H1 (cell line): ENCODE measurements at regions not wholly inside any gene's neighbourhood (a gene's known extent, or its start where the extent isn't known, plus 50 kb on each side); places are given as distances from the start of the nearest gene placed in this dataset.

Experiments used
- CTCF ChIA-PET: fragments of 300-600 bp; sonication (Branson Sonifier 250); formaldehyde crosslinking; loops from one replicate; lab custom pipeline; 2021; ENCODE audit not compliant: partially characterized antibody; lab: Charles Lee
- POLR2A ChIA-PET: fragments of 300-600 bp; sonication (Branson Sonifier 250); formaldehyde crosslinking; loops from one replicate; lab custom pipeline; 2021; ENCODE audit warnings: inconsistent platforms; ENCODE audit not compliant: partially characterized antibody; lab: Charles Lee
- DNase-seq, 2 experiments: peaks; one replicate each; pipeline versions ENCODE4 v3.0.0 to v3.0.0-alpha.2; 2010 to 2022; ENCODE audit warnings: low spot score in 2 of 2, low read depth in 1 of 2, mixed read lengths in 1 of 2
- FAIRE-seq: peaks from 2 replicates; lab custom pipeline; 2011; peaks lifted over from hg19 to GRCh38; lab: Jason Lieb, UNC
- H2AFZ ChIP-seq: 2 replicates; pipeline ENCODE4 v1.8.1; 2012; ENCODE audit warnings: low read length, inconsistent platforms
- H2AK5ac ChIP-seq: 2 replicates; pipeline ENCODE4 v1.6.1; 2013; ENCODE audit warnings: low read depth, low read length
- H2BK120ac ChIP-seq: replicated peaks from 2 replicates; pipeline ENCODE3; 2013; ENCODE audit warnings: low read depth, low read length, inconsistent platforms
- H2BK12ac ChIP-seq: 2 replicates; pipeline ENCODE4 v1.6.1; 2013; ENCODE audit warnings: low read depth, low read length
- H2BK15ac ChIP-seq: 2 replicates; pipeline ENCODE4 v1.6.1; 2013; ENCODE audit warnings: low read length
- H2BK20ac ChIP-seq: 2 replicates; pipeline ENCODE4 v1.6.1; 2013; ENCODE audit warnings: low read length
- H2BK5ac ChIP-seq: 2 replicates; pipeline ENCODE4 v1.6.1; 2013; ENCODE audit warnings: low read depth, low read length
- H3K14ac ChIP-seq: 2 replicates; pipeline ENCODE4 v1.6.1; 2013; ENCODE audit warnings: inconsistent platforms; ENCODE audit not compliant: insufficient read length
- H3K18ac ChIP-seq: 2 replicates; pipeline ENCODE4 v1.6.1; 2013; ENCODE audit warnings: low read length; ENCODE audit errors: extremely low read depth
- H3K23ac ChIP-seq: 2 replicates; pipeline ENCODE4 v1.6.1; 2013; ENCODE audit warnings: inconsistent platforms; ENCODE audit not compliant: insufficient read length
- H3K23me2 ChIP-seq: 2 replicates; pipeline ENCODE4 v1.6.1; 2013; ENCODE audit warnings: low read depth, low read length
- H3K27ac ChIP-seq: 2 replicates; pipeline ENCODE4 v1.6.1; 2011; ENCODE audit warnings: low read depth, low read length, inconsistent platforms
- H3K27me3 ChIP-seq, 4 experiments: replicated peaks in 1 of 4; 1 replicate in 1 of 4; 2 replicates in 3 of 4; pipeline versions ENCODE4 v1.6.1 to v1.8.1; 2011 to 2013; ENCODE audit warnings: low read length in 3 of 4, mild to moderate bottlenecking in 3 of 4, inconsistent platforms in 2 of 4, mixed read lengths in 2 of 4, moderate library complexity in 1 of 4; ENCODE audit not compliant: control insufficient read depth in 3 of 4, insufficient read depth in 3 of 4; ENCODE audit errors: extremely low read depth in 1 of 4
- H3K36me3 ChIP-seq, 4 experiments: 2 replicates each; pipeline versions ENCODE4 v1.6.1 to v1.8.1; 2011 to 2013; ENCODE audit warnings: mild to moderate bottlenecking in 4 of 4, low read length in 3 of 4, moderate library complexity in 2 of 4, control low read depth in 1 of 4, inconsistent platforms in 1 of 4; ENCODE audit not compliant: insufficient read depth in 4 of 4, control insufficient read depth in 2 of 4
- H3K4ac ChIP-seq: replicated peaks from 2 replicates; pipeline ENCODE3; 2013; ENCODE audit warnings: low read length, low read depth, mixed read lengths, inconsistent platforms; ENCODE audit not compliant: insufficient read length
- H3K4me1 ChIP-seq, 4 experiments: replicated peaks in 1 of 4; 1 replicate in 1 of 4; 2 replicates in 3 of 4; pipeline versions ENCODE4 v1.6.1 to v1.8.1; 2011 to 2013; ENCODE audit warnings: low read length in 3 of 4, inconsistent platforms in 2 of 4, mixed read lengths in 1 of 4; ENCODE audit not compliant: insufficient read depth in 4 of 4, control insufficient read depth in 3 of 4
- H3K4me2 ChIP-seq, 2 experiments: 2 replicates each; pipeline versions ENCODE4 v1.6.1 to v1.8.1; 2011 to 2013; ENCODE audit warnings: low read depth in 2 of 2, low read length in 2 of 2, control low read depth in 1 of 2, inconsistent platforms in 1 of 2, mild to moderate bottlenecking in 1 of 2; ENCODE audit not compliant: insufficient read depth in 1 of 2
- H3K4me3 ChIP-seq, 4 experiments: fragments of 200-600, 300-600 bp in 1 of 4; sonication (generic), shearing (Covaris generic), sonication (Bioruptor Twin) in 1 of 4; 2 replicates each; pipeline versions ENCODE4 v1.5.1 to v1.8.1; 2011 to 2016; ENCODE audit warnings: low read length in 4 of 4, low read depth in 3 of 4, control low read depth in 2 of 4, inconsistent platforms in 2 of 4, mild to moderate bottlenecking in 2 of 4, mixed read lengths in 1 of 4, moderate library complexity in 1 of 4; ENCODE audit not compliant: insufficient read depth in 2 of 4; ENCODE audit errors: extremely low read depth in 1 of 4
- H3K56ac ChIP-seq: replicated peaks from 2 replicates; pipeline ENCODE3; 2013; ENCODE audit warnings: low read depth, mild to moderate bottlenecking, mixed read lengths, low read length, inconsistent platforms; ENCODE audit not compliant: insufficient read length
- H3K79me1 ChIP-seq: 2 replicates; pipeline ENCODE4 v1.6.1; 2013; ENCODE audit warnings: low read depth, low read length, control low read depth
- H3K79me2 ChIP-seq, 2 experiments: 2 replicates each; pipeline versions ENCODE4 v1.6.1 to v1.8.1; 2012 to 2013; ENCODE audit warnings: low read length in 2 of 2, mild to moderate bottlenecking in 2 of 2, inconsistent platforms in 1 of 2; ENCODE audit not compliant: insufficient read depth in 2 of 2, control insufficient read depth in 1 of 2
- H3K9ac ChIP-seq, 4 experiments: replicated peaks in 1 of 4; 1 replicate in 1 of 4; 2 replicates in 3 of 4; pipeline versions ENCODE4 v1.6.1 to v1.8.1; 2011 to 2013; ENCODE audit warnings: low read depth in 3 of 4, low read length in 3 of 4, control low read depth in 2 of 4, mild to moderate bottlenecking in 2 of 4, moderate library complexity in 2 of 4, inconsistent platforms in 1 of 4; ENCODE audit errors: extremely low read depth in 1 of 4
- H3K9me3 ChIP-seq, 2 experiments: 2 replicates each; pipeline versions ENCODE4 v1.6.1 to v1.8.1; 2012 to 2013; ENCODE audit warnings: mild to moderate bottlenecking in 2 of 2, moderate library complexity in 2 of 2, control low read depth in 1 of 2, inconsistent platforms in 1 of 2, low read depth in 1 of 2, low read length in 1 of 2, mixed read lengths in 1 of 2; ENCODE audit not compliant: insufficient read depth in 2 of 2
- H4K20me1 ChIP-seq, 2 experiments: replicated peaks in 1 of 2; 2 replicates each; pipeline versions ENCODE3 to v1.8.1; 2011 to 2013; ENCODE audit warnings: inconsistent platforms in 2 of 2, low read length in 2 of 2, mild to moderate bottlenecking in 1 of 2; ENCODE audit not compliant: insufficient read depth in 2 of 2, control insufficient read depth in 1 of 2
- H4K5ac ChIP-seq: 2 replicates; pipeline ENCODE4 v1.6.1; 2013; ENCODE audit warnings: low read length, low read depth, mixed read lengths, inconsistent platforms; ENCODE audit not compliant: insufficient read length
- H4K8ac ChIP-seq: 2 replicates; pipeline ENCODE4 v1.8.0; 2013; ENCODE audit warnings: mild to moderate bottlenecking, moderate library complexity, low read length, inconsistent platforms; ENCODE audit not compliant: insufficient read depth; ENCODE audit errors: extremely low read depth
- H4K91ac ChIP-seq: replicated peaks from 2 replicates; pipeline ENCODE3; 2013; ENCODE audit warnings: low read length, mixed read lengths, inconsistent platforms; ENCODE audit not compliant: insufficient read length
- GTF2F1 ChIP-seq: IDR thresholded peaks from 2 replicates; pipeline ENCODE4 v1.6.1; 2012; ENCODE audit warnings: low read depth, low read length, improper control_type of control experiment, borderline replicate concordance
- WGBS, 2 experiments: shearing (Covaris generic) in 1 of 2; methylation state at CpG; one replicate each; pipeline versions ENCODE4 v1.1.6 to v1.1.7; 2013 to 2015; ENCODE audit warnings: low lambda C conversion rate in 2 of 2, mixed read lengths in 2 of 2, inconsistent platforms in 1 of 2, low coverage in 1 of 2, missing lambda C conversion rate in 1 of 2; ENCODE audit not compliant: insufficient replicate concordance in 2 of 2, insufficient coverage in 1 of 2, insufficient read length in 1 of 2; ENCODE audit errors: extremely low coverage in 1 of 2, missing lambda C conversion rate in 1 of 2; 5-methylcytosine and 5-hydroxymethylcytosine counted together

GRCh38 chr16:6494716-6495115, 837.9 kb upstream of the RBFOX1 start:
- Histone ChIP-seq H3K27me3 (no peaks in the 10 kb centered on the region), H3K4me3 (no peak overlapping the region), H4K5ac (no peak overlapping the region), H2BK5ac (no peak overlapping the region), H3K9ac (no peak overlapping the region), H3K4me1 (peaks cover 0 to 4% (median 0%) of the 10 kb centered on the region in 4 experiments; a peak in 1 of 7 replicates), H3K36me3 (no peaks in the 10 kb centered on the region), H3K79me1 (no peaks in the 10 kb centered on the region), H3K56ac (no peak overlapping the region), H3K9me3 (no peaks in the 10 kb centered on the region), H4K8ac (no peak overlapping the region), H3K27ac (no peak overlapping the region), H2BK12ac (no peak overlapping the region), H2BK20ac (no peak overlapping the region), H3K4ac (no peak overlapping the region), H2BK15ac (no peak overlapping the region), H3K23ac (no peak overlapping the region), H2AK5ac (no peak overlapping the region), H3K4me2 (no peak overlapping the region), H3K23me2 (no peaks in the 10 kb centered on the region; the same call in 1 of the 2 replicates), H3K18ac (no peak overlapping the region), H2AFZ (no peak overlapping the region), H4K20me1 (no peaks in the 10 kb centered on the region), H2BK120ac (no peak overlapping the region), H3K14ac (no peak overlapping the region), H4K91ac (no peak overlapping the region), H3K79me2 (no peaks in the 10 kb centered on the region)
- ChIA-PET CTCF (interaction anchor here (0.8 kb wide), 1 partner anchor 110 kb away, joined by 3 read pairs; no protein-coding TSS in a partner anchor), POLR2A (interaction anchor here (1.4 kb wide), 1 partner anchor 10 kb away, joined by 4 read pairs; no protein-coding TSS in a partner anchor)
- FAIRE-seq (no peak), DNase-seq (no peak)
- TF ChIP-seq GTF2F1, result no peak
- 91% methylated on average over 6 of the region's 6 CpGs; no CpG with 5 or more reads in 1 of the 2 experiments for WGBS, 2 experiments
